SK-N-SH (cell line): ENCODE measurements at regions not wholly inside any gene's neighbourhood (a gene's known extent, or its start where the extent isn't known, plus 50 kb on each side); places are given as distances from the start of the nearest gene placed in this dataset.

Experiments used
- CTCF ChIA-PET: fragments of 300-600, 350-600 bp; formaldehyde crosslinking; extraction: SDS; loops from one replicate; lab custom pipeline; 2021; lab: Yijun Ruan, JAX
- POLR2A ChIA-PET: fragments of 350-600 bp; sonication (Branson Sonifier 250); formaldehyde crosslinking; extraction: SDS; loops from one replicate; lab custom pipeline; 2020; ENCODE audit warnings: antibody characterized with exemption, inconsistent platforms; lab: Yijun Ruan, JAX
- DNase-seq: peaks from one replicate; pipeline ENCODE4 v3.0.0; 2012
- H2AFZ ChIP-seq: fragments of 200-600 bp; sonication (generic); 2 replicates; pipeline ENCODE4 v1.8.1; 2016; ENCODE audit warnings: antibody characterized with exemption, mild to moderate bottlenecking, low read depth
- H3F3A ChIP-seq: fragments of 200-600 bp; sonication (generic); replicated peaks from 2 replicates; pipeline ENCODE3; 2016; ENCODE audit warnings: antibody characterized with exemption, mild to moderate bottlenecking; ENCODE audit not compliant: insufficient read depth
- H3K27ac ChIP-seq, 2 experiments: fragments of 200-500 bp in 1 of 2; fragments of 200-600 bp in 1 of 2; sonication (Bioruptor generic) in 1 of 2; sonication (generic), shearing (Covaris generic) in 1 of 2; 2 replicates each; pipeline versions ENCODE4 v1.5.1 to v1.6.1; 2014 to 2016; ENCODE audit warnings: low read depth in 2 of 2, inconsistent platforms in 1 of 2, low read length in 1 of 2, mild to moderate bottlenecking in 1 of 2, mixed read lengths in 1 of 2
- H3K27me3 ChIP-seq: fragments of 200-600 bp; sonication (generic), shearing (Covaris generic); 2 replicates; pipeline ENCODE4 v1.6.1; 2016; ENCODE audit warnings: mixed run types; ENCODE audit not compliant: insufficient read depth
- H3K36me3 ChIP-seq, 2 experiments: fragments of 200-500 bp in 1 of 2; fragments of 200-600 bp in 1 of 2; sonication (Bioruptor generic) in 1 of 2; sonication (generic) in 1 of 2; replicated peaks in 1 of 2; 2 replicates each; pipeline versions ENCODE3 to v1.5.1; 2014 to 2016; ENCODE audit warnings: low read length in 1 of 2, mild to moderate bottlenecking in 1 of 2; ENCODE audit not compliant: insufficient read depth in 2 of 2, control insufficient read depth in 1 of 2
- H3K4me1 ChIP-seq, 2 experiments: fragments of 200-500 bp in 1 of 2; fragments of 200-600 bp in 1 of 2; sonication (Bioruptor generic) in 1 of 2; sonication (generic), shearing (Covaris generic) in 1 of 2; 2 replicates each; pipeline versions ENCODE4 v1.5.1 to v1.6.1; 2014 to 2016; ENCODE audit warnings: low read depth in 1 of 2, low read length in 1 of 2, mixed run types in 1 of 2; ENCODE audit not compliant: insufficient read depth in 2 of 2, control insufficient read depth in 1 of 2
- H3K4me2 ChIP-seq: fragments of 200-600 bp; sonication (generic), shearing (Covaris generic); 2 replicates; pipeline ENCODE4 v1.6.1; 2017; ENCODE audit warnings: mixed run types
- H3K4me3 ChIP-seq, 2 experiments: fragments of 200-500 bp in 1 of 2; fragments of 200-600 bp in 1 of 2; sonication (Bioruptor generic) in 1 of 2; sonication (generic), shearing (Covaris generic) in 1 of 2; 2 replicates each; pipeline versions ENCODE4 v1.5.1 to v1.8.1; 2014 to 2016; ENCODE audit warnings: low read depth in 2 of 2, inconsistent platforms in 1 of 2, low read length in 1 of 2, mild to moderate bottlenecking in 1 of 2, mixed read lengths in 1 of 2, moderate library complexity in 1 of 2
- H3K79me2 ChIP-seq: fragments of 200-600 bp; sonication (generic); 2 replicates; pipeline ENCODE4 v1.8.1; 2017; ENCODE audit warnings: mild to moderate bottlenecking; ENCODE audit not compliant: insufficient read depth
- H3K9ac ChIP-seq: fragments of 200-600 bp; sonication (generic); 2 replicates; pipeline ENCODE4 v1.6.1; 2017; ENCODE audit warnings: mixed run types
- H3K9me2 ChIP-seq: fragments of 200-600 bp; sonication (generic); 2 replicates; pipeline ENCODE4 v1.6.1; 2017; ENCODE audit warnings: mixed run types
- H3K9me3 ChIP-seq: fragments of 200-600 bp; sonication (generic); 2 replicates; pipeline ENCODE4 v1.6.1; 2017; ENCODE audit warnings: mixed run types, mild to moderate bottlenecking, moderate library complexity
- H4K20me1 ChIP-seq: fragments of 200-600 bp; sonication (generic); 2 replicates; pipeline ENCODE4 v1.6.1; 2017; ENCODE audit warnings: mild to moderate bottlenecking, mixed run types; ENCODE audit not compliant: insufficient read depth
- CHD2 ChIP-seq: fragments of 150-350 bp; IDR thresholded peaks from 2 replicates; pipeline ENCODE4 v1.6.1; 2018; ENCODE audit warnings: low read length; ENCODE audit not compliant: partially characterized antibody
- EP300 ChIP-seq, 2 experiments: IDR thresholded peaks; 2 replicates each; pipeline versions ENCODE4 v1.4.0 to v1.6.1; 2012; ENCODE audit warnings: borderline replicate concordance in 1 of 2, low read depth in 1 of 2, low read length in 1 of 2
- EZH2phosphoT487 ChIP-seq: fragments of 200-600 bp; sonication (generic); IDR thresholded peaks from 2 replicates; pipeline ENCODE4 v1.6.1; 2017; ENCODE audit warnings: low read depth, mixed run types, mild to moderate bottlenecking, antibody characterized with exemption, moderate library complexity, borderline replicate concordance
- FOXM1 ChIP-seq: IDR thresholded peaks from 2 replicates; pipeline ENCODE4 v1.4.0; 2012; ENCODE audit warnings: low read depth, mild to moderate bottlenecking
- GATA2 ChIP-seq: sonication (generic); formaldehyde crosslinking; IDR thresholded peaks from 2 replicates; pipeline ENCODE4 v1.5.0; 2020; ENCODE audit warnings: mild to moderate bottlenecking, missing genetic modification reagents
- MXI1 ChIP-seq: IDR thresholded peaks from 2 replicates; pipeline ENCODE4 v1.6.1; 2012; ENCODE audit warnings: mild to moderate bottlenecking, low read depth, low read length, improper control_type of control experiment
- NRF1 ChIP-seq: IDR thresholded peaks from 2 replicates; pipeline ENCODE4 v1.6.1; 2012; ENCODE audit warnings: low read depth, mild to moderate bottlenecking, low read length
- POLR2AphosphoS5 ChIP-seq: IDR thresholded peaks from 2 replicates; pipeline ENCODE4 v1.6.1; 2012; ENCODE audit warnings: low read depth, low read length
- RAD21 ChIP-seq: IDR thresholded peaks from 2 replicates; pipeline ENCODE4 v1.6.1; 2012; ENCODE audit warnings: mild to moderate bottlenecking, low read length
- RCOR1 ChIP-seq: fragments of 150-350 bp; IDR thresholded peaks from 2 replicates; pipeline ENCODE4 v1.6.1; 2017; ENCODE audit warnings: antibody characterized with exemption, low read length
- RXRA ChIP-seq: IDR thresholded peaks from 2 replicates; pipeline ENCODE4 v1.4.0; 2012; ENCODE audit warnings: low read depth, mild to moderate bottlenecking, borderline replicate concordance
- SIN3A ChIP-seq: IDR thresholded peaks from 2 replicates; pipeline ENCODE4 v1.6.1; 2012; ENCODE audit warnings: low read depth, mild to moderate bottlenecking, low read length, moderate library complexity, borderline replicate concordance
- SMC3 ChIP-seq: IDR thresholded peaks from 2 replicates; pipeline ENCODE4 v1.6.1; 2012; ENCODE audit warnings: low read depth, low read length, improper control_type of control experiment
- TCF12 ChIP-seq: IDR thresholded peaks from 2 replicates; pipeline ENCODE4 v1.4.0; 2012
- YY1 ChIP-seq: IDR thresholded peaks from 2 replicates; pipeline ENCODE4 v1.4.0; 2012; ENCODE audit warnings: low read depth, mild to moderate bottlenecking
- WGBS: methylation state at CpG from one replicate; pipeline ENCODE4 v1.1.6; 2017; ENCODE audit warnings: low lambda C conversion rate; 5-methylcytosine and 5-hydroxymethylcytosine counted together
- TF ChIP-seq, protein P1 (sequence below): IDR thresholded peaks from 2 replicates; pipeline ENCODE4 v1.4.0; 2012; ENCODE audit warnings: low read depth, borderline replicate concordance
- TF ChIP-seq, protein P2 (sequence below): IDR thresholded peaks from 2 replicates; pipeline ENCODE4 v1.6.1; 2012; ENCODE audit warnings: mild to moderate bottlenecking, low read depth, low read length, moderate library complexity
- TF ChIP-seq, protein P3 (sequence below): fragments of 150-350 bp; IDR thresholded peaks from 2 replicates; pipeline ENCODE4 v1.6.1; 2016; ENCODE audit warnings: mild to moderate bottlenecking, low read depth, low read length
- TF ChIP-seq, protein P4 (sequence below): fragments of 200-600 bp; sonication (generic); IDR thresholded peaks from 2 replicates; pipeline ENCODE4 v1.6.1; 2017; ENCODE audit warnings: antibody characterized with exemption, mild to moderate bottlenecking, moderate library complexity

DNA sequence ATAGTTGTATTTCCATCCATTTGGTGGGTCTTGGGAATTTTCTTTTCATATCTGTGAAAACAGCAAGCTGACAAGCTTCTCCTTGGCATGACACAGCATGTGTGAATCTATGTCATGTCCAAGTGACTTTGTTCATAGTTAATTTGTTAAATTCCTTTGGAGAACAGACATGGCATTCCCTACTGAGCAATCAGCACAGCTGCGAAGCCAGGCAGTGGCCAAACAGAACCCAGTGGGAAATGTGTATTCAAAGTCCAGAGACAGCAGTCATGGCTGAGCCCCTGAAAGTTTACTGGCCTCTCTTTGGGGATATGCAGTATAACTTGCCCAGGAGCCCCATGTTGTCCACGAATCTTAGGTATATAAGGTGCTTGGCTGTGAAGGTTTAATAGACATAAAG, 474.7 kb downstream of the NKX6-1 start:
- Histone ChIP-seq H3K36me3 (no peaks in the 10 kb centered on the region), H2AFZ (no peak overlapping the region), H3K9me2 (no peaks in the 10 kb centered on the region), H3K4me2 (no peak overlapping the region), H3K9ac (no peak overlapping the region), H3F3A (no peaks in the 10 kb centered on the region), H3K79me2 (no peaks in the 10 kb centered on the region), H3K4me3 (no peak overlapping the region), H3K4me1 (no peaks in the 10 kb centered on the region), H3K27me3 (no peaks in the 10 kb centered on the region), H3K27ac (no peak overlapping the region), H3K9me3 (no peaks in the 10 kb centered on the region), H4K20me1 (no peaks in the 10 kb centered on the region)
- CTCF ChIA-PET: interaction anchor here (1.3 kb wide), 2 partner anchors 9 to 10 kb away, joined by 3 read pairs; no protein-coding TSS in a partner anchor
- WGBS: 3% methylated on average over 2 of the region's 2 CpGs
- POLR2A ChIA-PET: no interaction called here
- TF ChIP-seq SMC3 (no peak), FOXM1 (no peak), TCF12 (no peak), CHD2 (no peak), POLR2AphosphoS5 (no peak), YY1 (no peak), RAD21 (no peak)
- TF ChIP-seq, protein P1, sequence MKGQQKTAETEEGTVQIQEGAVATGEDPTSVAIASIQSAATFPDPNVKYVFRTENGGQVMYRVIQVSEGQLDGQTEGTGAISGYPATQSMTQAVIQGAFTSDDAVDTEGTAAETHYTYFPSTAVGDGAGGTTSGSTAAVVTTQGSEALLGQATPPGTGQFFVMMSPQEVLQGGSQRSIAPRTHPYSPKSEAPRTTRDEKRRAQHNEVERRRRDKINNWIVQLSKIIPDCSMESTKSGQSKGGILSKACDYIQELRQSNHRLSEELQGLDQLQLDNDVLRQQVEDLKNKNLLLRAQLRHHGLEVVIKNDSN: no peak
- no peak for DNase-seq

DNA sequence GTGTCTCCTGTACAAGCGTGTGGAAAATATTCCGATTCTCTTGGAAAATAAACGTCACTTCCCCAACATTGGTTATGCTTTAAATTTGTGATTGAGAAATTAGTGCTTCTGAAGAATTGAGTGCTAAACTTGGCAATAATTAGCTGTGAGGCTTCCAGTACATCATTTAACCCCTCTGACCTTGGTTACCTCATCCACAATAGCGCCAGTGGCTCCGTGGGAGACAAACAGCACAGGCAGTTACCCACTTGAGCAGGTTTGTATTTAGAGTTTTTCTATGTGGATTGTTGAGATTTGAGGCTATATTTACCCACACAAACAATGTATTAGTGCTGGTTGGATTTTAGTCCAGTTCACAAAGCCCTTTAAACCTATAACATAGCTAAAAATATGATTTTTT, 476.5 kb downstream of the NKX6-1 start:
- 39% methylated on average over 5 of the region's 5 CpGs for WGBS
- Histone ChIP-seq H4K20me1 (no peaks in the 10 kb centered on the region), H3K4me2 (no peak overlapping the region), H3F3A (no peaks in the 10 kb centered on the region), H3K9me2 (no peaks in the 10 kb centered on the region), H3K36me3 (no peaks in the 10 kb centered on the region), H3K9ac (no peak overlapping the region), H3K27me3 (no peaks in the 10 kb centered on the region), H3K27ac (no peak overlapping the region), H3K4me1 (no peaks in the 10 kb centered on the region), H3K9me3 (no peaks in the 10 kb centered on the region), H3K79me2 (no peaks in the 10 kb centered on the region), H2AFZ (no peak overlapping the region), H3K4me3 (no peak overlapping the region)
- TF ChIP-seq EP300 (IDR thresholded peaks at IDR 0.05; ENCODE audit: borderline replicate concordance in 1 of 2, low read depth in 1 of 2, low read length in 1 of 2) (no peak), MXI1 (no peak), NRF1 (no peak), RXRA (no peak), EZH2phosphoT487 (no peak), SMC3 (no peak), RCOR1 (no peak), TCF12 (no peak), SIN3A (no peak), GATA2 (no peak), CHD2 (no peak), FOXM1 (no peak)
- TF ChIP-seq, protein P2, sequence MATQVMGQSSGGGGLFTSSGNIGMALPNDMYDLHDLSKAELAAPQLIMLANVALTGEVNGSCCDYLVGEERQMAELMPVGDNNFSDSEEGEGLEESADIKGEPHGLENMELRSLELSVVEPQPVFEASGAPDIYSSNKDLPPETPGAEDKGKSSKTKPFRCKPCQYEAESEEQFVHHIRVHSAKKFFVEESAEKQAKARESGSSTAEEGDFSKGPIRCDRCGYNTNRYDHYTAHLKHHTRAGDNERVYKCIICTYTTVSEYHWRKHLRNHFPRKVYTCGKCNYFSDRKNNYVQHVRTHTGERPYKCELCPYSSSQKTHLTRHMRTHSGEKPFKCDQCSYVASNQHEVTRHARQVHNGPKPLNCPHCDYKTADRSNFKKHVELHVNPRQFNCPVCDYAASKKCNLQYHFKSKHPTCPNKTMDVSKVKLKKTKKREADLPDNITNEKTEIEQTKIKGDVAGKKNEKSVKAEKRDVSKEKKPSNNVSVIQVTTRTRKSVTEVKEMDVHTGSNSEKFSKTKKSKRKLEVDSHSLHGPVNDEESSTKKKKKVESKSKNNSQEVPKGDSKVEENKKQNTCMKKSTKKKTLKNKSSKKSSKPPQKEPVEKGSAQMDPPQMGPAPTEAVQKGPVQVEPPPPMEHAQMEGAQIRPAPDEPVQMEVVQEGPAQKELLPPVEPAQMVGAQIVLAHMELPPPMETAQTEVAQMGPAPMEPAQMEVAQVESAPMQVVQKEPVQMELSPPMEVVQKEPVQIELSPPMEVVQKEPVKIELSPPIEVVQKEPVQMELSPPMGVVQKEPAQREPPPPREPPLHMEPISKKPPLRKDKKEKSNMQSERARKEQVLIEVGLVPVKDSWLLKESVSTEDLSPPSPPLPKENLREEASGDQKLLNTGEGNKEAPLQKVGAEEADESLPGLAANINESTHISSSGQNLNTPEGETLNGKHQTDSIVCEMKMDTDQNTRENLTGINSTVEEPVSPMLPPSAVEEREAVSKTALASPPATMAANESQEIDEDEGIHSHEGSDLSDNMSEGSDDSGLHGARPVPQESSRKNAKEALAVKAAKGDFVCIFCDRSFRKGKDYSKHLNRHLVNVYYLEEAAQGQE: no peak
- TF ChIP-seq, protein P3, sequence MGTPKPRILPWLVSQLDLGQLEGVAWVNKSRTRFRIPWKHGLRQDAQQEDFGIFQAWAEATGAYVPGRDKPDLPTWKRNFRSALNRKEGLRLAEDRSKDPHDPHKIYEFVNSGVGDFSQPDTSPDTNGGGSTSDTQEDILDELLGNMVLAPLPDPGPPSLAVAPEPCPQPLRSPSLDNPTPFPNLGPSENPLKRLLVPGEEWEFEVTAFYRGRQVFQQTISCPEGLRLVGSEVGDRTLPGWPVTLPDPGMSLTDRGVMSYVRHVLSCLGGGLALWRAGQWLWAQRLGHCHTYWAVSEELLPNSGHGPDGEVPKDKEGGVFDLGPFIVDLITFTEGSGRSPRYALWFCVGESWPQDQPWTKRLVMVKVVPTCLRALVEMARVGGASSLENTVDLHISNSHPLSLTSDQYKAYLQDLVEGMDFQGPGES: no peak
- TF ChIP-seq, protein P4, sequence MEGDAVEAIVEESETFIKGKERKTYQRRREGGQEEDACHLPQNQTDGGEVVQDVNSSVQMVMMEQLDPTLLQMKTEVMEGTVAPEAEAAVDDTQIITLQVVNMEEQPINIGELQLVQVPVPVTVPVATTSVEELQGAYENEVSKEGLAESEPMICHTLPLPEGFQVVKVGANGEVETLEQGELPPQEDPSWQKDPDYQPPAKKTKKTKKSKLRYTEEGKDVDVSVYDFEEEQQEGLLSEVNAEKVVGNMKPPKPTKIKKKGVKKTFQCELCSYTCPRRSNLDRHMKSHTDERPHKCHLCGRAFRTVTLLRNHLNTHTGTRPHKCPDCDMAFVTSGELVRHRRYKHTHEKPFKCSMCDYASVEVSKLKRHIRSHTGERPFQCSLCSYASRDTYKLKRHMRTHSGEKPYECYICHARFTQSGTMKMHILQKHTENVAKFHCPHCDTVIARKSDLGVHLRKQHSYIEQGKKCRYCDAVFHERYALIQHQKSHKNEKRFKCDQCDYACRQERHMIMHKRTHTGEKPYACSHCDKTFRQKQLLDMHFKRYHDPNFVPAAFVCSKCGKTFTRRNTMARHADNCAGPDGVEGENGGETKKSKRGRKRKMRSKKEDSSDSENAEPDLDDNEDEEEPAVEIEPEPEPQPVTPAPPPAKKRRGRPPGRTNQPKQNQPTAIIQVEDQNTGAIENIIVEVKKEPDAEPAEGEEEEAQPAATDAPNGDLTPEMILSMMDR: no peak
- CTCF ChIA-PET: no interaction called here
- no peak for DNase-seq
- POLR2A ChIA-PET: no interaction called here
